Astrocyte (in vitro differentiated cells and primary cell): ENCODE measurements at regions not wholly inside any gene's neighbourhood (a gene's known extent, or its start where the extent isn't known, plus 50 kb on each side); places are given as distances from the start of the nearest gene placed in this dataset.

Source experiments
- DNase-seq: peaks from one replicate; pipeline ENCODE4 v3.0.0-alpha.2; 2010; ENCODE audit warnings: low read depth
- FAIRE-seq: peaks from 2 replicates; lab custom pipeline; 2011; peaks lifted over from hg19 to GRCh38; lab: Jason Lieb, UNC
- H2AFZ ChIP-seq: 2 replicates; pipeline ENCODE4 v1.6.0; 2012; ENCODE audit warnings: low read depth, low read length, inconsistent platforms
- H3K27ac ChIP-seq: 2 replicates; pipeline ENCODE4 v1.5.1; 2011; ENCODE audit warnings: low read depth, low read length, inconsistent platforms
- H3K27me3 ChIP-seq: 2 replicates; pipeline ENCODE4 v1.6.0; 2011; ENCODE audit warnings: low read length, inconsistent platforms; ENCODE audit not compliant: insufficient read depth
- H3K36me3 ChIP-seq: 2 replicates; pipeline ENCODE4 v1.5.1; 2011; ENCODE audit warnings: low read length, inconsistent platforms; ENCODE audit not compliant: insufficient read depth
- H3K4me1 ChIP-seq: 2 replicates; pipeline ENCODE4 v1.5.1; 2011; ENCODE audit warnings: low read length, inconsistent platforms; ENCODE audit not compliant: insufficient read depth
- H3K4me2 ChIP-seq: 2 replicates; pipeline ENCODE4 v1.6.0; 2012; ENCODE audit warnings: low read length, inconsistent platforms
- H3K4me3 ChIP-seq: 2 replicates; pipeline ENCODE4 v1.5.1; 2011; ENCODE audit warnings: low read depth, mild to moderate bottlenecking, low read length, inconsistent platforms; ENCODE audit not compliant: insufficient read depth
- H3K79me2 ChIP-seq: 2 replicates; pipeline ENCODE4 v1.6.0; 2012; ENCODE audit warnings: mild to moderate bottlenecking, low read length, inconsistent platforms; ENCODE audit not compliant: insufficient read depth
- H3K9ac ChIP-seq: 2 replicates; pipeline ENCODE4 v1.6.0; 2012; ENCODE audit warnings: mild to moderate bottlenecking, low read length, inconsistent platforms
- H3K9me3 ChIP-seq: 2 replicates; pipeline ENCODE4 v1.5.1; 2012; ENCODE audit warnings: low read depth, mild to moderate bottlenecking, low read length, inconsistent platforms; ENCODE audit not compliant: insufficient read depth
- H4K20me1 ChIP-seq: 2 replicates; pipeline ENCODE4 v1.6.0; 2012; ENCODE audit warnings: low read length, inconsistent platforms; ENCODE audit not compliant: insufficient read depth
- H3K27ac Mint-ChIP-seq: one replicate; pipeline ENCODE4 v1.8.0; 2021; ENCODE audit warnings: mild to moderate bottlenecking, mixed read lengths; ENCODE audit not compliant: unreplicated experiment
- H3K27me3 Mint-ChIP-seq: one replicate; pipeline ENCODE4 v1.8.0; 2021; ENCODE audit warnings: low read depth, mixed read lengths; ENCODE audit not compliant: unreplicated experiment
- H3K36me3 Mint-ChIP-seq: one replicate; pipeline ENCODE4 v1.8.0; 2021; ENCODE audit warnings: low read depth, mixed read lengths; ENCODE audit not compliant: unreplicated experiment
- H3K4me1 Mint-ChIP-seq: one replicate; pipeline ENCODE4 v1.8.0; 2021; ENCODE audit warnings: low read depth, mixed read lengths; ENCODE audit not compliant: unreplicated experiment
- H3K4me3 Mint-ChIP-seq: one replicate; pipeline ENCODE4 v1.8.0; 2021; ENCODE audit warnings: mild to moderate bottlenecking, moderate library complexity, mixed read lengths; ENCODE audit not compliant: unreplicated experiment
- H3K9me3 Mint-ChIP-seq: one replicate; pipeline ENCODE4 v1.8.0; 2021; ENCODE audit warnings: mild to moderate bottlenecking, mixed read lengths; ENCODE audit not compliant: unreplicated experiment
- CTCF ChIP-seq: IDR thresholded peaks from 2 replicates; pipeline ENCODE4 v1.5.1; 2011; ENCODE audit warnings: low read depth, mild to moderate bottlenecking, inconsistent platforms, low read length, moderate library complexity; ENCODE audit not compliant: insufficient read depth
- EZH2 ChIP-seq: IDR thresholded peaks from 2 replicates; pipeline ENCODE4 v1.6.1; 2012; ENCODE audit warnings: mild to moderate bottlenecking, low read length, inconsistent platforms; ENCODE audit not compliant: insufficient read depth

DNA sequence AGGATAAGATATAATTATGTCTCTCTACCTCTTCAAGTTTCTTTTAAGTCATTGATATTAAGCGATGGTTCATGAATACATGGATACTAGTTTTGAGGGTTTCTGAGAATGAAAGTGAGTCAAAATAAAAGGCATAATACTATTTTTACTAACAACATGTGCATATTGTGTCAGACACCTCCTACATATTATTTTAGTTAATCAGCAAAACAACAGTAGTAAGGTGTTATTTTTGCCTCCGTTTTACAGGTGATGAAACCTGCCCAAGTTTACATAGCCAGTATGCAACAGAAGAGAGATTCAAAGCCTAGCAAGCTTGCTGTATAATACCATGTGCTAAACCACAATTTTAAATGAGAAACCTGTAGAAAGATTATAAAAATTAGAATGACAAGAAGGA lies 544.1 kb downstream of the EPHA5 start:
- H3K4me3 Mint-ChIP-seq, result no peak overlapping the region
- Histone ChIP-seq H3K9me3 (no peaks in the 10 kb centered on the region), H4K20me1 (no peaks in the 10 kb centered on the region), H3K79me2 (no peaks in the 10 kb centered on the region), H3K9ac (no peak overlapping the region), H3K27me3 (no peaks in the 10 kb centered on the region), H3K36me3 (no peaks in the 10 kb centered on the region), H3K4me3 (no peak overlapping the region), H3K27ac (no peak overlapping the region), H2AFZ (no peak overlapping the region), H3K4me1 (no peaks in the 10 kb centered on the region), H3K4me2 (no peak overlapping the region)
- no peak for TF ChIP-seq CTCF
- no peak for TF ChIP-seq EZH2
- DNase-seq (no peak), FAIRE-seq (no peak)
- no peaks in the 10 kb centered on the region for H3K4me1 Mint-ChIP-seq
- H3K9me3 Mint-ChIP-seq, result no peaks in the 10 kb centered on the region
- no peak overlapping the region for H3K27ac Mint-ChIP-seq
- no peaks in the 10 kb centered on the region for H3K27me3 Mint-ChIP-seq
- H3K36me3 Mint-ChIP-seq, result no peaks in the 10 kb centered on the region

- H3K4me1 ChIP-seq, result no peaks in the 10 kb centered on the region
- no peak for FAIRE-seq
- H3K27ac Mint-ChIP-seq, result no peak overlapping the region
Observed at GRCh38 chr4:65120287-65120686, 550.0 kb downstream of the EPHA5 start.

More at GRCh38 chr4:65120287-65120686, 550.0 kb downstream of the EPHA5 start:
- Mint-ChIP-seq H3K9me3 (no peaks in the 10 kb centered on the region), H3K4me3 (no peak overlapping the region), H3K27me3 (no peaks in the 10 kb centered on the region), H3K36me3 (no peaks in the 10 kb centered on the region), H3K4me1 (no peaks in the 10 kb centered on the region)
- no peaks in the 10 kb centered on the region for H3K27me3 ChIP-seq
- no peaks in the 10 kb centered on the region for H3K9me3 ChIP-seq
- H3K4me3 ChIP-seq, result no peak overlapping the region
- H3K27ac ChIP-seq, result no peak overlapping the region
- no peaks in the 10 kb centered on the region for H4K20me1 ChIP-seq
- no peak overlapping the region for H3K9ac ChIP-seq
- TF ChIP-seq EZH2 (no peak), CTCF (no peak)
- H2AFZ ChIP-seq, result no peak overlapping the region
- no peaks in the 10 kb centered on the region for H3K79me2 ChIP-seq
- no peak for DNase-seq
- no peaks in the 10 kb centered on the region for H3K36me3 ChIP-seq
- H3K4me2 ChIP-seq, result no peak overlapping the region
